ENCODE measurements at regions not wholly inside any gene's neighbourhood (a gene's known extent, or its start where the extent isn't known, plus 50 kb on each side); places are given as distances from the start of the nearest gene placed in this dataset.

DNA sequence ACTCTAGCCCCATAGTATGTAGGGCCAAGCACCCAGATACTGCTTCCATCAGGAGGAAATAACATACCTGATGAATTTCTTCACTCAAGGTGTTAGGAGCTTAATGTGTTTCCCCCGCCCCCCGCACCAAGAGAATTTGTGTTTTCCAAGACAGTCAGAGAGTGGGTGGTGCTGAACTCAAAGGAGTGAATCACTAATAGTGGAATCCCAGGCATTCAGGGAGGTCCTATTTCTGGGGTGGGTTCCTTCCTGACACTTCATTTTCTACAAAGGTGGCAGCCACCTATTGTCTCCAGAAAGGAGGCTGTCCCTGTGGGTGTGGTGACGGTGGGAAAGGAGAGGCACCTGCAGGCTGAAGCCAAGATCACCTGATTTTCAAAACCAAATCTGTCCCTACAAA lies 50.8 kb upstream of the ELF5 start:
- Histone ChIP-seq H3K4me3 (ENCODE audit: low read length in 2 of 2) (no peak overlapping the region), H3K27ac (ENCODE audit: low read depth in 1 of 2, low read length in 2 of 2) (no peak overlapping the region), H3K27me3 (ENCODE audit: control insufficient read depth in 1 of 2, insufficient read depth in 2 of 2, low read length in 1 of 2) (no peaks in the 10 kb centered on the region), H3K36me3 (ENCODE audit: control insufficient read depth in 1 of 2, insufficient read depth in 2 of 2, low read length in 1 of 2) (no peaks in the 10 kb centered on the region), H3K4me1 (ENCODE audit: control insufficient read depth in 1 of 2, insufficient read depth in 2 of 2, low read length in 2 of 2) (no peaks in the 10 kb centered on the region), H3K9me3 (ENCODE audit: control insufficient read depth, low read length) (no peaks in the 10 kb centered on the region)
- ATAC-seq (ENCODE audit: low FRiP score) (no peak), DNase-seq (no peak)
- WGBS, 2 donors, result 86 to 87% methylated on average over 3 of the region's 3 CpGs
- intact Hi-C loops (cut with DNase I), result no loop called here

DNA sequence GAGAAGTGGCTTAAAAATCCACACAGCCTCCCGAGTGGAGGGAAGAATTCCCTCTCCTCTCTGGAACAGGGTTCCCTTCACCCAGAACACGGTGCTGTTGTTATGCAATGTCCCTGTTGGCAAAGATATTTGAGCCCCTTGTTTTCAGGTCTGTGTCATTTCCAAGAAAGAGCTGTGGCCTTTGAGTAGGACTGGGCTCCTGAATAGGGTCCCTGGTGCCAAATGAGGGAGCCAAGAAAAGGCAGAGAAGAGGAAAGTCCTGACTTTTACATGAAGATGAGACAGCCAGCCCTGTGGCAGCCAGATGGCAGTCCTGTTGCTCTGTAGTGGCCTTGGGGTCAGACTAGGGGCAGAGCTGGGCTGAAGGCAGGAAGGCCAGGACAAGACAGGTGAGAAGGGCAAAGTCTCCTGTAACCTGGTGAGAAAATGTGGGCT lies 51.2 kb upstream of the ELF5 start:
- Histone ChIP-seq H3K27me3 (ENCODE audit: control insufficient read depth in 1 of 2, insufficient read depth in 2 of 2, low read length in 1 of 2) (no peaks in the 10 kb centered on the region), H3K4me1 (ENCODE audit: control insufficient read depth in 1 of 2, insufficient read depth in 2 of 2, low read length in 2 of 2) (no peaks in the 10 kb centered on the region), H3K27ac (ENCODE audit: low read depth in 1 of 2, low read length in 2 of 2) (no peak overlapping the region), H3K4me3 (ENCODE audit: low read length in 2 of 2) (no peak overlapping the region), H3K9me3 (ENCODE audit: control insufficient read depth, low read length) (no peaks in the 10 kb centered on the region), H3K36me3 (ENCODE audit: control insufficient read depth in 1 of 2, insufficient read depth in 2 of 2, low read length in 1 of 2) (no peaks in the 10 kb centered on the region)
- ATAC-seq (ENCODE audit: low FRiP score) (peak; percentile 67), DNase-seq (no peak)
- intact Hi-C loops (cut with DNase I), result no loop called here
- 27 to 30% methylated on average over 2 of the region's 2 CpGs for WGBS, 2 donors

DNA sequence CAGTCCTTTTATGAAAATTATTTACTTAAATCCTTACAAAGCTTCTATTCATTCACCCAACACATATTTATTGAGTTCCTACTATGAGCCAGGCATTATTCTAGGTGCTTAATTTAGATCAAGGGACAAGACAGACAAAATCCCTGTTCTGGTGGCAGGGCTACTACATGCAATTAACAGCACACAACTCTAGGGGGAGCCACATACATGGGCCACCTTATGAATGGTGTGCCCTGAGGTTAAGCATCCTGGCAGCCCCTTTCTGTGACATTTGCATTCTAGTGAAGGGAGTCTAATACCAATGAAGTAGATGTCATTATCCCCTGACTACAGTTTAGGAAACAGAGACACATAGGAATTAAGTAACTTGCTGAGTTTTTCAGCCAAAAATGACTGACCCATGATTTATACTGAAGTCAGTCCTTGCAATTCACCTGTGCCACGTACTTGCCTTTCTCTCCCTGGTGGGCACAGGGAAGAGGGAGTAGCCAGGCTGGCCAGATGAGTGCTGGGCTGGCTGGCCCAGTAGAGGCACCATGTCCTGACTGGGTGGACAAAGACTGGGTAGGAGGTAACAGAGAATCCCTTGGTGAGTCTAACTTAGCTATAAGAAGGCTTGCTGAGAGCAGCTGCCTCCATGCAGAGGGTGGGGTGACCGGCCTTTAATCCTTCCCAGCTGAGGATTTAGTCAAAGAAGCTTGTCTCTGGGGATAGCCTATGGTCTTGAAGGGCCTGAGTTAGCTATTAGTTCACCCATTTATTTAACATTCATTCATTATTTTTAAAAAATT lies 52.0 kb upstream of the ELF5 start:
- no peaks in the 10 kb centered on the region for H3K27me3 ChIP-seq (ENCODE audit: control insufficient read depth in 1 of 2, insufficient read depth in 2 of 2, low read length in 1 of 2)
- H3K36me3 ChIP-seq (ENCODE audit: control insufficient read depth in 1 of 2, insufficient read depth in 2 of 2, low read length in 1 of 2), result no peaks in the 10 kb centered on the region
- intact Hi-C loops (cut with DNase I), result no loop called here
- 77 to 91% methylated on average over 2 of the region's 2 CpGs for WGBS, 2 donors
- H3K9me3 ChIP-seq (ENCODE audit: control insufficient read depth, low read length), result no peaks in the 10 kb centered on the region
- no peak for ATAC-seq (ENCODE audit: low FRiP score)
- DNase-seq, result no peak
- H3K27ac ChIP-seq (ENCODE audit: low read depth in 1 of 2, low read length in 2 of 2), result no peak overlapping the region
- H3K4me3 ChIP-seq (ENCODE audit: low read length in 2 of 2), result no peak overlapping the region
- H3K4me1 ChIP-seq (ENCODE audit: control insufficient read depth in 1 of 2, insufficient read depth in 2 of 2, low read length in 2 of 2), result no peaks in the 10 kb centered on the region

DNA sequence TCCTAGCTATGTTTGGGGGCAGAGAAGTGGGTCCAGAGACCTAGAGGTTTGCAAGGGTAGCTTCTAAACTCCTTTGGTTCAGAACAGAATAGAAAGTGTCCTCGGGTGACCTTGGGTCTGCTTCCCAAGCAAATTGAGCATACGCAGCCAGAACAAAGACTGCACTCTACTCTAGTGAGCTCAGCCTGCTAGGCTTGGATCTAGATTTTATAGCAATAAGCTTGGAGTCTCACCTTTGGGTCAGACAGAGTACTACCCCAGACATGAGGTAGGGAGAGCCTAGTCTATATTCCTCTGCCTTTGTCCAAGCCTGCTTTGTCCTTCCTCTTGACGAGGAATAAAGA lies 52.6 kb upstream of the ELF5 start:
- Histone ChIP-seq H3K4me3 (ENCODE audit: low read length in 2 of 2) (no peak overlapping the region), H3K9me3 (ENCODE audit: control insufficient read depth, low read length) (no peaks in the 10 kb centered on the region), H3K4me1 (ENCODE audit: control insufficient read depth in 1 of 2, insufficient read depth in 2 of 2, low read length in 2 of 2) (no peaks in the 10 kb centered on the region), H3K36me3 (ENCODE audit: control insufficient read depth in 1 of 2, insufficient read depth in 2 of 2, low read length in 1 of 2) (no peaks in the 10 kb centered on the region), H3K27me3 (ENCODE audit: control insufficient read depth in 1 of 2, insufficient read depth in 2 of 2, low read length in 1 of 2) (no peaks in the 10 kb centered on the region), H3K27ac (ENCODE audit: low read depth in 1 of 2, low read length in 2 of 2) (no peak overlapping the region)
- no peak for DNase-seq
- intact Hi-C loops (cut with DNase I), result no loop called here
- ATAC-seq (ENCODE audit: low FRiP score), result no peak
- 84 to 90% methylated on average over 3 of the region's 3 CpGs for WGBS, 2 donors

DNA sequence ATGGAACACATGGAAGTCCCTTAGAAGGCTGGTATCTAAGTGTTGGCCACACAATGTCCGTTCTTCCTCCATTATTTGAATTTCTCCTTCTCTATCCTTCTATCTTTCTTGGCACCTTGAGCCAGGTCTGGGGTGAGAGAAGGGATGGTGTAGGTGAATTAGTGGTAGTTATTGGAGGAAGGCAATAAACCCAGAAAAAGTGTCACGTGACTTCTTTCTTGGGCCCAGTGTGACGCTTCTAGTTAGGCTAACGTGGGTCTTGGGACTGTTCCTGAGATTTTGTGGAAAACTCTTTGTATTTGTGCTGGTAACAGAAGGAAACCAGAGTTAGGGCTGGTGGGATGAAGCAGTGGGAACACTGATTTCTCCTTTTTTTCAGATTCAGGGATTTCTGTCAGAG lies 53.1 kb upstream of the ELF5 start:
- Histone ChIP-seq H3K4me3 (ENCODE audit: low read length in 2 of 2) (no peak overlapping the region), H3K27me3 (ENCODE audit: control insufficient read depth in 1 of 2, insufficient read depth in 2 of 2, low read length in 1 of 2) (no peaks in the 10 kb centered on the region), H3K4me1 (ENCODE audit: control insufficient read depth in 1 of 2, insufficient read depth in 2 of 2, low read length in 2 of 2) (no peaks in the 10 kb centered on the region), H3K27ac (ENCODE audit: low read depth in 1 of 2, low read length in 2 of 2) (no peak overlapping the region), H3K9me3 (ENCODE audit: control insufficient read depth, low read length) (no peaks in the 10 kb centered on the region), H3K36me3 (ENCODE audit: control insufficient read depth in 1 of 2, insufficient read depth in 2 of 2, low read length in 1 of 2) (no peaks in the 10 kb centered on the region)
- ATAC-seq (ENCODE audit: low FRiP score), result no peak
- WGBS, 2 donors, result 84 to 88% methylated on average over 4 of the region's 4 CpGs
- intact Hi-C loops (cut with DNase I), result no loop called here
- no peak for DNase-seq

DNA sequence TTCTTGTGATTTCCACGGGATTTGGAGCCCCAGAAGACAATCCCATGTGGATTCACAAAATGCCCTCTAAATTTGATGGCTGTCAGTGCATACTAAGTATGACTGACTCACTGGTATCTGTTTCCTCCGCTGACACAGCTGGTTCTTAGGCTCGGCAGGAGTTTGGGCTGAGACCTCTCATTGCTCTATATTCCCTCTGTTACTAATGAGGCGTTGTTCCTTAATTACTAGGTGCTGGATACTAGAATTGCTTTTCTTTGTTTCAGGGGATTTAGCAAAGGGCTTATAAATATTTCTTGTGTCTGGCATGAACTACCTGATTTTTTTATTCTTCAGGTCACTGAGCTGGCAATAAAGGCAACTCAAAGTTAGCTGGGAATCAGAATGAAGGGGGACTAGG lies 53.2 kb upstream of the EHF start:
- no peaks in the 10 kb centered on the region for H3K9me3 ChIP-seq (ENCODE audit: control insufficient read depth, low read length)
- H3K27me3 ChIP-seq (ENCODE audit: control insufficient read depth in 1 of 2, insufficient read depth in 2 of 2, low read length in 1 of 2), result no peaks in the 10 kb centered on the region
- no peak overlapping the region for H3K4me3 ChIP-seq (ENCODE audit: low read length in 2 of 2)
- H3K36me3 ChIP-seq (ENCODE audit: control insufficient read depth in 1 of 2, insufficient read depth in 2 of 2, low read length in 1 of 2), result no peaks in the 10 kb centered on the region
- 68 to 69% methylated on average over 4 of the region's 4 CpGs for WGBS, 2 donors
- ATAC-seq (ENCODE audit: low FRiP score), result no peak
- intact Hi-C loops (cut with DNase I), result no loop called here
- no peak for DNase-seq
- H3K4me1 ChIP-seq (ENCODE audit: control insufficient read depth in 1 of 2, insufficient read depth in 2 of 2, low read length in 2 of 2), result no peaks in the 10 kb centered on the region
- H3K27ac ChIP-seq (ENCODE audit: low read depth in 1 of 2, low read length in 2 of 2), result no peak overlapping the region

DNA sequence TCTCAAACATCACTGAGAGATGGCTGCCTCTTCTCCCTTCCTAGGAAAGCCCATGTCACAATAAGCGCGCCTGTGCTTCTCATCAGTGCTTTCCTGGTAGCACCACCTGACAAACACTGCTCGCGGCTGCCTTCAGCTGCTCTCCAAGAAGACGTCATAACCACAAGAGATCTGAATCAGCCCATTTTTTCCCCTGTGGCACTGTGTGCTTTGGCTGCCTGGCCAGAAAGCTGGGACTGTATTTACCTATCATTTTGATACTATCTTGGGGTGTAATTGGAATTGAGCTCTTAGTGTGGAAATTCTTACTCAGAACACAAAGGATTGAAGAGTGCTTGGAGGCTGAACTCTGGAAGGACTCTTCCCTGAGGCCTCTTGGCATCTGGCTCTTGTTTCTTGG lies 50.3 kb upstream of the EHF start:
- H3K4me3 ChIP-seq (ENCODE audit: low read length in 2 of 2), result no peak overlapping the region
- H3K27me3 ChIP-seq (ENCODE audit: control insufficient read depth in 1 of 2, insufficient read depth in 2 of 2, low read length in 1 of 2), result no peaks in the 10 kb centered on the region
- 70 to 76% methylated on average over 5 of the region's 5 CpGs for WGBS, 2 donors
- H3K9me3 ChIP-seq (ENCODE audit: control insufficient read depth, low read length), result no peaks in the 10 kb centered on the region
- ATAC-seq (ENCODE audit: low FRiP score), result no peak
- DNase-seq, result no peak
- intact Hi-C loops (cut with DNase I), result no loop called here
- H3K4me1 ChIP-seq (ENCODE audit: control insufficient read depth in 1 of 2, insufficient read depth in 2 of 2, low read length in 2 of 2), result no peaks in the 10 kb centered on the region
- no peaks in the 10 kb centered on the region for H3K36me3 ChIP-seq (ENCODE audit: control insufficient read depth in 1 of 2, insufficient read depth in 2 of 2, low read length in 1 of 2)
- H3K27ac ChIP-seq (ENCODE audit: low read depth in 1 of 2, low read length in 2 of 2), result no peak overlapping the region

All from aorta (tissue), 5 donors.